Keratinocyte (primary cell): ENCODE measurements at regions not wholly inside any gene's neighbourhood (a gene's known extent, or its start where the extent isn't known, plus 50 kb on each side); places are given as distances from the start of the nearest gene placed in this dataset.

Experiments
- DNase-seq: peaks from one replicate; pipeline ENCODE4 v3.0.0-alpha.2; 2011; ENCODE audit warnings: low read depth, missing footprints, low spot score
- FAIRE-seq: peaks from 2 replicates; lab custom pipeline; 2011; peaks lifted over from hg19 to GRCh38; lab: Jason Lieb, UNC
- H2AFZ ChIP-seq: 2 replicates; pipeline ENCODE4 v1.6.0; 2012; ENCODE audit warnings: low read length, control low read depth, inconsistent platforms; ENCODE audit not compliant: control insufficient read depth
- H3K27ac ChIP-seq: 2 replicates; pipeline ENCODE4 v1.5.1; 2011; ENCODE audit warnings: low read length; ENCODE audit not compliant: control insufficient read depth, insufficient read depth
- H3K27me3 ChIP-seq: 3 replicates; pipeline ENCODE4 v1.6.0; 2011; ENCODE audit warnings: low read length; ENCODE audit not compliant: control insufficient read depth, insufficient read depth; ENCODE audit errors: extremely low read depth
- H3K36me3 ChIP-seq, 2 experiments: 2 replicates in 1 of 2; 3 replicates in 1 of 2; pipeline ENCODE4 v1.5.1; 2011; ENCODE audit warnings: low read length in 2 of 2, mild to moderate bottlenecking in 1 of 2; ENCODE audit not compliant: control insufficient read depth in 2 of 2, insufficient read depth in 2 of 2; ENCODE audit errors: extremely low read depth in 1 of 2
- H3K4me1 ChIP-seq: 3 replicates; pipeline ENCODE4 v1.5.1; 2011; ENCODE audit warnings: low read length; ENCODE audit not compliant: control insufficient read depth, insufficient read depth; ENCODE audit errors: extremely low read depth
- H3K4me2 ChIP-seq: 3 replicates; pipeline ENCODE4 v1.6.0; 2011; ENCODE audit warnings: low read depth, low read length; ENCODE audit not compliant: control insufficient read depth, insufficient read depth; ENCODE audit errors: extremely low read depth
- H3K4me3 ChIP-seq, 3 experiments: fragments of 200-600 bp in 1 of 3; sonication (generic) in 1 of 3; 2 replicates in 2 of 3; 3 replicates in 1 of 3; pipeline ENCODE4 v1.5.1; 2011 to 2016; ENCODE audit warnings: low read length in 3 of 3, mild to moderate bottlenecking in 3 of 3, control low read depth in 2 of 3, inconsistent platforms in 1 of 3, low read depth in 1 of 3, mixed read lengths in 1 of 3, mixed run types in 1 of 3, moderate library complexity in 1 of 3; ENCODE audit not compliant: control insufficient read depth in 2 of 3, insufficient read depth in 2 of 3; ENCODE audit errors: extremely low read depth in 1 of 3
- H3K79me2 ChIP-seq: 2 replicates; pipeline ENCODE4 v1.6.0; 2012; ENCODE audit warnings: low read length; ENCODE audit not compliant: control insufficient read depth, insufficient read depth
- H3K9ac ChIP-seq: 3 replicates; pipeline ENCODE4 v1.6.0; 2011; ENCODE audit warnings: low read length; ENCODE audit not compliant: control insufficient read depth, insufficient read depth; ENCODE audit errors: extremely low read depth
- H3K9me1 ChIP-seq: 3 replicates; pipeline ENCODE4 v1.6.0; 2011; ENCODE audit warnings: low read length; ENCODE audit not compliant: control insufficient read depth, insufficient read depth; ENCODE audit errors: extremely low read depth
- H3K9me3 ChIP-seq: 2 replicates; pipeline ENCODE4 v1.5.1; 2012; ENCODE audit warnings: low read depth, low read length; ENCODE audit not compliant: control insufficient read depth
- H4K20me1 ChIP-seq: 3 replicates; pipeline ENCODE4 v1.6.0; 2011; ENCODE audit warnings: low read length; ENCODE audit not compliant: control insufficient read depth, insufficient read depth; ENCODE audit errors: extremely low read depth
- EZH2 ChIP-seq: IDR thresholded peaks from one replicate; pipeline ENCODE4 v1.6.1; 2012; ENCODE audit warnings: inconsistent platforms, mild to moderate bottlenecking, low read length, moderate library complexity
- dilution Hi-C: fragments of 300-500 bp; cut with MboI; formaldehyde crosslinking; loops from one replicate; pipeline ENCODE4 v1.7.0; 2020; ENCODE audit warnings: low sequenced_read_pairs; ENCODE audit not compliant: extremely low pct_ligation_motif_present
- TF ChIP-seq, protein P1 (sequence below), 3 experiments: IDR thresholded peaks in 1 of 3; conservative IDR thresholded peaks in 1 of 3; optimal IDR thresholded peaks in 1 of 3; 2 replicates in 2 of 3; 3 replicates in 1 of 3; pipeline versions ENCODE3 to v1.5.1; 2011; ENCODE audit warnings: low read length in 3 of 3, mild to moderate bottlenecking in 3 of 3, moderate library complexity in 2 of 3, control low read depth in 1 of 3, inconsistent platforms in 1 of 3; ENCODE audit not compliant: insufficient read depth in 2 of 3; ENCODE audit errors: extremely low read depth in 1 of 3

DNA sequence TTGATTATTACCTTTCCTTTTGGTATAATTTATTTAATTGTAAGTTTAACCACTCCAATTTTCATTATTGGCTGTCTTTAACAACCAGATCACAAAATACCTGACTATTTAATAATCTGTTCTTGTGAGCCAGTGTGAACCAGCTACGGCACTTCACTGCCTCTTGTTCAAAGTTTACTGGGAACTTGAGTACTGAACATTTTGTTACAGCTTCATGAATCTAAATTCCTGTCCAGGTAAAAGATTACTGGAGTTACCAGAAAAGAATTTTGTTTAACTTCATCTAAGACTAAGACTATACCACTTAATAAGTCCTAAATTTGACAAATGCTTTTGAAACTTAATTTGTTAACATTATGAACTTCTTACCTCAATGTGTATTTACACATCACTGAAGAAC lies 178.3 kb downstream of the FBXO8 start:
- Histone ChIP-seq H2AFZ (no peak overlapping the region), H3K4me3 (no peak overlapping the region), H3K9me1 (no peaks in the 10 kb centered on the region), H3K4me2 (no peak overlapping the region), H4K20me1 (no peaks in the 10 kb centered on the region), H3K27me3 (no peaks in the 10 kb centered on the region), H3K9ac (no peak overlapping the region), H3K4me1 (no peaks in the 10 kb centered on the region), H3K9me3 (no peaks in the 10 kb centered on the region), H3K27ac (no peak overlapping the region), H3K36me3 (no peaks in the 10 kb centered on the region), H3K79me2 (no peaks in the 10 kb centered on the region)
- dilution Hi-C loops = no loop called here
- no peak for DNase-seq
- FAIRE-seq = no peak
- TF ChIP-seq, protein P1, sequence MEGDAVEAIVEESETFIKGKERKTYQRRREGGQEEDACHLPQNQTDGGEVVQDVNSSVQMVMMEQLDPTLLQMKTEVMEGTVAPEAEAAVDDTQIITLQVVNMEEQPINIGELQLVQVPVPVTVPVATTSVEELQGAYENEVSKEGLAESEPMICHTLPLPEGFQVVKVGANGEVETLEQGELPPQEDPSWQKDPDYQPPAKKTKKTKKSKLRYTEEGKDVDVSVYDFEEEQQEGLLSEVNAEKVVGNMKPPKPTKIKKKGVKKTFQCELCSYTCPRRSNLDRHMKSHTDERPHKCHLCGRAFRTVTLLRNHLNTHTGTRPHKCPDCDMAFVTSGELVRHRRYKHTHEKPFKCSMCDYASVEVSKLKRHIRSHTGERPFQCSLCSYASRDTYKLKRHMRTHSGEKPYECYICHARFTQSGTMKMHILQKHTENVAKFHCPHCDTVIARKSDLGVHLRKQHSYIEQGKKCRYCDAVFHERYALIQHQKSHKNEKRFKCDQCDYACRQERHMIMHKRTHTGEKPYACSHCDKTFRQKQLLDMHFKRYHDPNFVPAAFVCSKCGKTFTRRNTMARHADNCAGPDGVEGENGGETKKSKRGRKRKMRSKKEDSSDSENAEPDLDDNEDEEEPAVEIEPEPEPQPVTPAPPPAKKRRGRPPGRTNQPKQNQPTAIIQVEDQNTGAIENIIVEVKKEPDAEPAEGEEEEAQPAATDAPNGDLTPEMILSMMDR (optimal IDR thresholded peaks at IDR 0.05 in 1 of 3, IDR thresholded peaks at IDR 0.05 in 1 of 3, conservative IDR thresholded peaks at IDR 0.05 in 1 of 3; ENCODE audit: extremely low read depth in 1 of 3, insufficient read depth in 2 of 3, low read length in 3 of 3) = no peak
- TF ChIP-seq EZH2 = no peak

DNA sequence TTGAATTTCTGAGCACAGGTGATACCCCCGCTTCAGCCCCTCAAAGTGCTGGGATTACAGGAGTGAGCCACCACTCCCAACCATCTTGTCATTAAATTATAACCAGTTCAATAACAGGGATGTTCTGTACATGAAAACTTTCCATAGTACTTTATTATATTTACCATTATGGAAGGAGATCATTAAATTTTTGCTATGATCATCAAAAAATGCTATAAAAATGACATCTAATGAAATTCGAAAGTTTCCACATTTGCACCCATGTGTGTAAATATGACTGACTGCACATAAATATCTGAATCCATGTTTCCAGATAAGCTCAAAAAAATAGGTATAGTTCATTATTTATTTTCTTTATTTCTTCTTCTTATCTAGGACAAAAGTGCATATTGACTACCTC lies 182.6 kb downstream of the FBXO8 start:
- dilution Hi-C loops = no loop called here
- no peaks in the 10 kb centered on the region for H3K9me1 ChIP-seq
- no peaks in the 10 kb centered on the region for H3K36me3 ChIP-seq
- FAIRE-seq = no peak
- H3K9me3 ChIP-seq = no peaks in the 10 kb centered on the region
- TF ChIP-seq, protein P1 (optimal IDR thresholded peaks at IDR 0.05 in 1 of 3, IDR thresholded peaks at IDR 0.05 in 1 of 3, conservative IDR thresholded peaks at IDR 0.05 in 1 of 3; ENCODE audit: extremely low read depth in 1 of 3, insufficient read depth in 2 of 3, low read length in 3 of 3) = no peak
- no peak for TF ChIP-seq EZH2
- no peak overlapping the region for H2AFZ ChIP-seq
- no peaks in the 10 kb centered on the region for H3K27me3 ChIP-seq
- no peaks in the 10 kb centered on the region for H4K20me1 ChIP-seq
- DNase-seq = no peak
- no peak overlapping the region for H3K4me3 ChIP-seq
- no peak overlapping the region for H3K9ac ChIP-seq
- no peak overlapping the region for H3K4me2 ChIP-seq
- no peaks in the 10 kb centered on the region for H3K79me2 ChIP-seq
- H3K27ac ChIP-seq = no peak overlapping the region
- H3K4me1 ChIP-seq = no peaks in the 10 kb centered on the region
